GM12865 (cell line): ENCODE measurements at regions not wholly inside any gene's neighbourhood (a gene's known extent, or its start where the extent isn't known, plus 50 kb on each side); places are given as distances from the start of the nearest gene placed in this dataset.

Source experiments
- DNase-seq: peaks from one replicate; pipeline ENCODE4 v3.0.0; 2010; ENCODE audit warnings: low read depth
- H3K4me3 ChIP-seq: 2 replicates; pipeline ENCODE4 v1.5.1; 2011; ENCODE audit warnings: mild to moderate bottlenecking, low read depth, low read length, control low read depth
- CTCF ChIP-seq: IDR thresholded peaks from 2 replicates; pipeline ENCODE4 v1.5.1; 2011; ENCODE audit warnings: low read length, control low read depth, low read depth, inconsistent platforms; ENCODE audit not compliant: insufficient read depth; ENCODE audit errors: missing control alignments

- no peak overlapping the region for H3K4me3 ChIP-seq
- no peak for TF ChIP-seq CTCF
- DNase-seq, result no peak
Measured at GRCh38 chr20:22466447-22467171, 117.8 kb downstream of the FOXA2 start.

- DNase-seq, result no peak
- TF ChIP-seq CTCF, result no peak
- H3K4me3 ChIP-seq, result no peak overlapping the region
Measured at GRCh38 chr20:22465622-22466446, 118.5 kb downstream of the FOXA2 start.

- no peak for DNase-seq
- H3K4me3 ChIP-seq, result no peak overlapping the region
- no peak for TF ChIP-seq CTCF
Measured at GRCh38 chr20:22464312-22465003, 119.9 kb downstream of the FOXA2 start.

GRCh38 chr20:22462975-22463914 lies 121.1 kb downstream of the FOXA2 start:
- no peak for DNase-seq
- H3K4me3 ChIP-seq, result no peak overlapping the region
- no peak for TF ChIP-seq CTCF

GRCh38 chr20:22460803-22461202 lies 123.6 kb downstream of the FOXA2 start:
- H3K4me3 ChIP-seq, result no peak overlapping the region
- DNase-seq, result no peak
- no peak for TF ChIP-seq CTCF

- H3K4me3 ChIP-seq, result no peak overlapping the region
- no peak for DNase-seq
- no peak for TF ChIP-seq CTCF
Measured at GRCh38 chr20:22460231-22460630, 124.1 kb downstream of the FOXA2 start.
